PFSK-1 (cell line): ENCODE measurements at regions not wholly inside any gene's neighbourhood (a gene's known extent, or its start where the extent isn't known, plus 50 kb on each side); places are given as distances from the start of the nearest gene placed in this dataset.

Experiments used
- FOXP2 ChIP-seq: optimal IDR thresholded peaks from 2 replicates; pipeline ENCODE3; 2011; ENCODE audit warnings: borderline replicate concordance, control low read depth, inconsistent platforms; ENCODE audit not compliant: insufficient read depth; ENCODE audit errors: extremely low read length, extremely low read depth
- POLR2AphosphoS5 ChIP-seq: IDR thresholded peaks from 2 replicates; pipeline ENCODE4 v1.6.1; 2012; ENCODE audit warnings: low read depth, mild to moderate bottlenecking, control low read depth, low read length, moderate library complexity
- SIN3A ChIP-seq: IDR thresholded peaks from 2 replicates; pipeline ENCODE4 v1.6.1; 2012; ENCODE audit warnings: mild to moderate bottlenecking, low read length, moderate library complexity, borderline replicate concordance; ENCODE audit not compliant: insufficient read depth
- TAF1 ChIP-seq: IDR thresholded peaks from 2 replicates; pipeline ENCODE4 v1.6.1; 2012; ENCODE audit warnings: low read length, control low read depth, borderline replicate concordance; ENCODE audit not compliant: insufficient read depth
- TF ChIP-seq, protein P1 (sequence below), 2 experiments: IDR thresholded peaks; 2 replicates each; pipeline versions ENCODE4 v1.6.1 to v1.8.0; 2011 to 2012; ENCODE audit warnings: low read depth in 2 of 2, low read length in 2 of 2, control low read depth in 1 of 2, inconsistent platforms in 1 of 2, mild to moderate bottlenecking in 1 of 2, moderate library complexity in 1 of 2; ENCODE audit not compliant: insufficient read depth in 1 of 2

DNA sequence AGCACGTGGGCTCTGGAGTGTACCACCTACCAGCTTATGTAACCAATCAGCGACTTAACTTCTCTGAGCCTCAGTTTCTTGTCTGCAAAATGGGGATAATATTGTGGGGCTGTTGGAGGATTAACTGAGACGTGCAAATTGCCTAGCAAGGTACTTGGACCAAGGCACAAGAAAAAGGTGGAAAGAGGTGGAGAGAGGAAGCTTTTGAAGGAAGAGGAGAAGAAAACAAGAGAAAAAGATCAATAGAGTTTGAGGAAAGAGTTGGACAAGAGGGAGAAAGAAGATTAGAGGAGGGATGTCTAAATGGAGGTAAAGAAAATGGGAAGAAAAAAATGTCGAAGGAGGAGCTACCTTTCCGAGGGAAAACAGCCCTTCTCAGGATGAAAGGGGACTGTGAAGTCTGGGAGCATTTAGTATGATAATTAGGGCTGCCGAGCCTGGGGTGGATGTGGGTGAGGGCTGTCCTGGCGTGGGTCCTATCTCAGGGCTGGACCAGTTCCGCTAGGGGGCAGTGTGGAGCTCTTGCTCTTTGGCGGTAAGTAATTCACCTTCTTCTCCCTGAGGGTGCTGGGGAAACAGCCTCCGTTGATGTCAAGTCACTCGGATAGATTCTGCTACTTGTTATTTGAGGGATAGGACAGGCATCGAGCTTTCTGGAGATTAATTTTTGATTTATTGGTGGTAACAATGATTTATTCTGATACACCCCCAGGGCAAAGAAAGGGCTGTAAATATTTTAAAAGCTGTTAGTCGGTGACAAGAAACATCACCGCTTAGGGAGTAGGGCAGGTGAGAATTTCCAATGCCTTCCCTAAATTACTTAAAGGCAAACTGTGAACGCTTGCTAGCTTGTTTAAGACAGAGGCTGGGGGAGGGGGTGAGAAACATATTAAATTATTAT is 79.0 kb upstream of the NFASC start:
- TF ChIP-seq SIN3A (no peak), POLR2AphosphoS5 (no peak), TAF1 (no peak), FOXP2 (no peak)
- TF ChIP-seq, protein P1, sequence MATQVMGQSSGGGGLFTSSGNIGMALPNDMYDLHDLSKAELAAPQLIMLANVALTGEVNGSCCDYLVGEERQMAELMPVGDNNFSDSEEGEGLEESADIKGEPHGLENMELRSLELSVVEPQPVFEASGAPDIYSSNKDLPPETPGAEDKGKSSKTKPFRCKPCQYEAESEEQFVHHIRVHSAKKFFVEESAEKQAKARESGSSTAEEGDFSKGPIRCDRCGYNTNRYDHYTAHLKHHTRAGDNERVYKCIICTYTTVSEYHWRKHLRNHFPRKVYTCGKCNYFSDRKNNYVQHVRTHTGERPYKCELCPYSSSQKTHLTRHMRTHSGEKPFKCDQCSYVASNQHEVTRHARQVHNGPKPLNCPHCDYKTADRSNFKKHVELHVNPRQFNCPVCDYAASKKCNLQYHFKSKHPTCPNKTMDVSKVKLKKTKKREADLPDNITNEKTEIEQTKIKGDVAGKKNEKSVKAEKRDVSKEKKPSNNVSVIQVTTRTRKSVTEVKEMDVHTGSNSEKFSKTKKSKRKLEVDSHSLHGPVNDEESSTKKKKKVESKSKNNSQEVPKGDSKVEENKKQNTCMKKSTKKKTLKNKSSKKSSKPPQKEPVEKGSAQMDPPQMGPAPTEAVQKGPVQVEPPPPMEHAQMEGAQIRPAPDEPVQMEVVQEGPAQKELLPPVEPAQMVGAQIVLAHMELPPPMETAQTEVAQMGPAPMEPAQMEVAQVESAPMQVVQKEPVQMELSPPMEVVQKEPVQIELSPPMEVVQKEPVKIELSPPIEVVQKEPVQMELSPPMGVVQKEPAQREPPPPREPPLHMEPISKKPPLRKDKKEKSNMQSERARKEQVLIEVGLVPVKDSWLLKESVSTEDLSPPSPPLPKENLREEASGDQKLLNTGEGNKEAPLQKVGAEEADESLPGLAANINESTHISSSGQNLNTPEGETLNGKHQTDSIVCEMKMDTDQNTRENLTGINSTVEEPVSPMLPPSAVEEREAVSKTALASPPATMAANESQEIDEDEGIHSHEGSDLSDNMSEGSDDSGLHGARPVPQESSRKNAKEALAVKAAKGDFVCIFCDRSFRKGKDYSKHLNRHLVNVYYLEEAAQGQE (IDR thresholded peaks at IDR 0.05; ENCODE audit: insufficient read depth in 1 of 2, low read depth in 2 of 2, low read length in 2 of 2), result no peak

DNA sequence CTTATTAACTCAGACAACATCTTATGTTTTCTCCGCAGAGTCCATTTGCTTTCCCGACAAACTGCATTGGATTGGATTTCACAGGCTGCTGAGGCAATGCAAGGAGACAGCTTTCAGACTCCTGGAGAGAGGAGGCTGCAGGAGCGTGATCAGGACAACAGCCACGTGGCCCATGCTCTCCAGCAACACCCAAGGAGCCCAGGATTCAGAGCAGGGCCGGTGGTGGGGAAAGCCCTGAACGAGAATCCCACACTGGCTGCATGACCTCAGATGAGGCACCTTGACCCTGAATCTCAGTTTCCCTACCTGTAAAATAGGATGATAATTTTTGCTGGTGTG is 78.3 kb upstream of the NFASC start:
- TF ChIP-seq TAF1 (no peak), SIN3A (no peak), FOXP2 (no peak), POLR2AphosphoS5 (no peak)
- TF ChIP-seq, protein P1 (IDR thresholded peaks at IDR 0.05; ENCODE audit: insufficient read depth in 1 of 2, low read depth in 2 of 2, low read length in 2 of 2), result no peak

DNA sequence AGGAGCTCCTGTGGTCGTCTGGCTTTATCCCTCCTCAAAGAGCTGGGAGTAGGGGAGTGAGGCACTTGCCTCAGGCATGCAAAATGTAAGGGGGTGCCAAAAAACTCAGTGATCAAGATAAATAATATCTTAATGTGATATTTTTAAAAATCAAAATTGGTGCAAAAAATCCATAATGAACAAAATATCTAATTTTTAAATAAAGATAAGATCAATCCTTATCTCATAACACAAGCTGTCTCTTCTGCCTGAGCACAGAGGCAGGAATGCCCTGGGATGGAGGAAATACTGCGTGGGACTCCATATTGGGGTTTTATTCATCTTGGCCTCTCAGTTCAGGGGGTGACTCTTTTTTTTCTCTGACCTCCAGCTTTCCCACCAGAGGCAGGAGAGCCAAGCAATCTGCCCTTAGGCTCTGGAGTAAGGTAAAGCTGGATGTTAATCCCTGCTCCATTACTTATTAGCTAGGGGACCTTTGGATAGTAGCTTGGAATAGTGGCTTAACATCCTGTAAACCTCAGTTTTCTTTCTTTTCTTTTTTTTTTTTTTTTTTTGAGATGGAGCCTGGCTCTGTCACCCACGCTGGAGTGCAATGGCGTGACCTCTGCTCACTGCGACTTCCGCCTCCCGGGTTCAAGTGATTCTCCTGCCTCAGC is 77.3 kb upstream of the NFASC start:
- no peak for TF ChIP-seq TAF1
- TF ChIP-seq, protein P1 (IDR thresholded peaks at IDR 0.05; ENCODE audit: insufficient read depth in 1 of 2, low read depth in 2 of 2, low read length in 2 of 2), result no peak
- TF ChIP-seq POLR2AphosphoS5, result no peak
- no peak for TF ChIP-seq FOXP2

DNA sequence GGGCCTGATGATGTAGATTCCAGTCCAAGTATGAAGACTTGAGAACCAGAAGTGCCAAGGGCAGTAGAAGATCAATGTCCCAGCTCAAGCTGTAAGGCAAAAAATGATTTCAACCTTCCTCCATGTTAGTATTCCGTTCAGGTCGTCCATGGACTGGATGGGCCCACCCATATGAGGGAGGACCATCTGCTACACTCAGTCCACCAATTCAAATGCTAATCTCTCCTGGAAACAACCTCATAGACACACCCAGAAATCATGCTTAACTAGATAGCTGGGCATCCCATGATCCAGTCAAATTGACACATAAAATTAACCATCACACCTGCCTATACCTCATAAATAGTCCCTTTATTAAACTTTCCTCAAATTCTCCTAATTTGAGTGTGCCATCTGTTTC is 73.3 kb upstream of the NFASC start:
- TF ChIP-seq, protein P1 (IDR thresholded peaks at IDR 0.05; ENCODE audit: insufficient read depth in 1 of 2, low read depth in 2 of 2, low read length in 2 of 2), result no peak
- TF ChIP-seq SIN3A, result no peak
- TF ChIP-seq FOXP2, result no peak
- no peak for TF ChIP-seq POLR2AphosphoS5
- no peak for TF ChIP-seq TAF1
